GM21360 (cell line): ENCODE measurements at regions not wholly inside any gene's neighbourhood (a gene's known extent, or its start where the extent isn't known, plus 50 kb on each side); places are given as distances from the start of the nearest gene placed in this dataset.
A peak's percentile ranks its signal among the peaks of the same experiment; 100 is the strongest.

Experiments
- ATAC-seq: cut with Tn5 transposase; IDR thresholded peaks from one replicate; pipeline ENCODE4 v1.9.1; 2021; ENCODE audit warnings: mild to moderate bottlenecking, moderate library complexity; ENCODE audit not compliant: unreplicated experiment

GRCh38 chr5:174398171-174398570 is 326.2 kb upstream of the MSX2 start:
- no peak for ATAC-seq

GRCh38 chr5:174399411-174399810 is 325.0 kb upstream of the MSX2 start:
- no peak for ATAC-seq

GRCh38 chr5:174400461-174400860 is 323.9 kb upstream of the MSX2 start:
- ATAC-seq, result no peak

GRCh38 chr5:174401793-174402192 is 322.6 kb upstream of the MSX2 start:
- no peak for ATAC-seq

GRCh38 chr5:174402222-174402812 is 322.1 kb upstream of the MSX2 start:
- no peak for ATAC-seq

GRCh38 chr5:174404848-174405247 is 319.5 kb upstream of the MSX2 start:
- no peak for ATAC-seq

GRCh38 chr5:174409070-174409469 is 315.3 kb upstream of the MSX2 start:
- no peak for ATAC-seq

GRCh38 chr5:174409971-174410370 is 314.4 kb upstream of the MSX2 start:
- ATAC-seq, result no peak

GRCh38 chr5:174410716-174411478 is 313.5 kb upstream of the MSX2 start:
- ATAC-seq, result no peak

GRCh38 chr5:174411479-174411819 is 312.9 kb upstream of the MSX2 start:
- ATAC-seq, result no peak

- ATAC-seq, result no peak
These were observed 312.0 kb upstream of the MSX2 start for GRCh38 chr5:174412374-174412773.

GRCh38 chr5:174412941-174413340 is 311.4 kb upstream of the MSX2 start:
- no peak for ATAC-seq

- no peak for ATAC-seq
These were observed 310.6 kb upstream of the MSX2 start for GRCh38 chr5:174413567-174414314.

- no peak for ATAC-seq
These were observed 310.1 kb upstream of the MSX2 start for GRCh38 chr5:174414315-174414710.

- ATAC-seq, result peak; percentile 32
These were observed 305.4 kb upstream of the MSX2 start for GRCh38 chr5:174418809-174419539.

GRCh38 chr5:174419540-174420132 is 304.7 kb upstream of the MSX2 start:
- peak; percentile 94 for ATAC-seq

GRCh38 chr5:174420651-174421407 is 303.6 kb upstream of the MSX2 start:
- ATAC-seq, result no peak

GRCh38 chr5:174421408-174421805 is 303.0 kb upstream of the MSX2 start:
- ATAC-seq, result no peak

GRCh38 chr5:174423558-174423957 is 300.8 kb upstream of the MSX2 start:
- no peak for ATAC-seq
